ENCODE measurements at regions not wholly inside any gene's neighbourhood (a gene's known extent, or its start where the extent isn't known, plus 50 kb on each side); places are given as distances from the start of the nearest gene placed in this dataset.

GRCh38 chr9:38136386-38136785 lies 67.4 kb upstream of the SHB start:
- TF ChIP-seq POLR2A (IDR thresholded peaks at IDR 0.05): no peak
- TF ChIP-seq CTCF (IDR thresholded peaks at IDR 0.05 in 8 of 11, conservative IDR thresholded peaks at IDR 0.05 in 3 of 11): no peak

Measured in spleen (tissue), 7 donors.